ENCODE measurements at regions not wholly inside any gene's neighbourhood (a gene's known extent, or its start where the extent isn't known, plus 50 kb on each side); places are given as distances from the start of the nearest gene placed in this dataset.
"Not testable (repeated sequence)": the region's sequence is repeated elsewhere in the genome, so short reads cannot be mapped to it uniquely, and the experiment has no call there.

DNA sequence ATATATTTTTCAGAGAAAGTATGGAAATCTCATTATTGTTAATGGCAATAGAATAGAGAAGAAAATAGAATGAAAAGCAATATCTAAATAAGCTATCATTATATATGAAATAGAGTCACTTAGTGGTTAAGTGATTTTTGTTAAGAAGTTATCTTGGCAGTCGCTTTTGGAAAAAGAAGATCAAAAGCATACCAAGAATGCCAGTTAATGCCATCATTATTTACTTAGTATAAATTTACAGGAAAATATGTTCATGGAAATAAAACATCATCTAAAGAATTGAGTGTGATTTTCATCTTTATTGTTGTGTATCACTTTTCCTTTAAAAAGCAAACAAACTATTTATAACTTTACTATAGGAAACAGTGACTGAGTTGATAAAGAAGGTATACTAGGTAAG lies 85.3 kb upstream of the GPR101 start:
- Mint-ChIP-seq H3K9me3 (ENCODE audit: low read depth) (no peaks in the 10 kb centered on the region), H3K36me3 (no peaks in the 10 kb centered on the region), H3K4me1 (no peaks in the 10 kb centered on the region), H3K4me3 (no peak overlapping the region), H3K27me3 (peaks cover 3% of the 10 kb centered on the region), H3K27ac (no peak overlapping the region)
- ATAC-seq (no peak), DNase-seq (no peak)
- CTCF ChIA-PET = no interaction called here

GRCh38 chrX:137118536-137118935 lies 84.7 kb upstream of the GPR101 start:
- Mint-ChIP-seq H3K36me3 (no peaks in the 10 kb centered on the region), H3K9me3 (ENCODE audit: low read depth) (no peaks in the 10 kb centered on the region), H3K27me3 (peaks cover 3% of the 10 kb centered on the region), H3K27ac (no peak overlapping the region), H3K4me1 (no peaks in the 10 kb centered on the region), H3K4me3 (no peak overlapping the region)
- CTCF ChIA-PET = no interaction called here
- no peak for DNase-seq
- no peak for ATAC-seq

GRCh38 chrX:137118136-137118535 lies 84.3 kb upstream of the GPR101 start:
- Mint-ChIP-seq H3K4me1 (no peaks in the 10 kb centered on the region), H3K4me3 (no peak overlapping the region), H3K9me3 (ENCODE audit: low read depth) (no peaks in the 10 kb centered on the region), H3K27ac (no peak overlapping the region), H3K36me3 (no peaks in the 10 kb centered on the region), H3K27me3 (peaks cover 3% of the 10 kb centered on the region)
- no peak for ATAC-seq
- CTCF ChIA-PET = no interaction called here
- DNase-seq = no peak

GRCh38 chrX:137107877-137108276 lies 74.1 kb upstream of the GPR101 start:
- H3K4me1 Mint-ChIP-seq; ATAC-seq; H3K27me3 Mint-ChIP-seq; H3K27ac Mint-ChIP-seq; H3K4me3 Mint-ChIP-seq; H3K9me3 Mint-ChIP-seq (ENCODE audit: low read depth); H3K36me3 Mint-ChIP-seq; DNase-seq; CTCF ChIA-PET: not testable (repeated sequence)

GRCh38 chrX:137101273-137101990 lies 67.6 kb upstream of the GPR101 start:
- ATAC-seq (no peak), DNase-seq (no peak)
- no peaks in the 10 kb centered on the region for H3K36me3 Mint-ChIP-seq
- no peak overlapping the region for H3K4me3 Mint-ChIP-seq
- H3K9me3 Mint-ChIP-seq (ENCODE audit: low read depth) = no peaks in the 10 kb centered on the region
- H3K27me3 Mint-ChIP-seq = peaks cover 18% of the 10 kb centered on the region
- no peaks in the 10 kb centered on the region for H3K4me1 Mint-ChIP-seq
- CTCF ChIA-PET = no interaction called here
- no peak overlapping the region for H3K27ac Mint-ChIP-seq
